ENCODE measurements at regions not wholly inside any gene's neighbourhood (a gene's known extent, or its start where the extent isn't known, plus 50 kb on each side); places are given as distances from the start of the nearest gene placed in this dataset.

- TF ChIP-seq, protein P1, sequence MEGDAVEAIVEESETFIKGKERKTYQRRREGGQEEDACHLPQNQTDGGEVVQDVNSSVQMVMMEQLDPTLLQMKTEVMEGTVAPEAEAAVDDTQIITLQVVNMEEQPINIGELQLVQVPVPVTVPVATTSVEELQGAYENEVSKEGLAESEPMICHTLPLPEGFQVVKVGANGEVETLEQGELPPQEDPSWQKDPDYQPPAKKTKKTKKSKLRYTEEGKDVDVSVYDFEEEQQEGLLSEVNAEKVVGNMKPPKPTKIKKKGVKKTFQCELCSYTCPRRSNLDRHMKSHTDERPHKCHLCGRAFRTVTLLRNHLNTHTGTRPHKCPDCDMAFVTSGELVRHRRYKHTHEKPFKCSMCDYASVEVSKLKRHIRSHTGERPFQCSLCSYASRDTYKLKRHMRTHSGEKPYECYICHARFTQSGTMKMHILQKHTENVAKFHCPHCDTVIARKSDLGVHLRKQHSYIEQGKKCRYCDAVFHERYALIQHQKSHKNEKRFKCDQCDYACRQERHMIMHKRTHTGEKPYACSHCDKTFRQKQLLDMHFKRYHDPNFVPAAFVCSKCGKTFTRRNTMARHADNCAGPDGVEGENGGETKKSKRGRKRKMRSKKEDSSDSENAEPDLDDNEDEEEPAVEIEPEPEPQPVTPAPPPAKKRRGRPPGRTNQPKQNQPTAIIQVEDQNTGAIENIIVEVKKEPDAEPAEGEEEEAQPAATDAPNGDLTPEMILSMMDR (conservative IDR thresholded peaks at IDR 0.05), result no peak
- TF ChIP-seq ZFX (IDR thresholded peaks at IDR 0.05), result no peak
Observed at GRCh38 chr17:71316176-71316897, 804.5 kb upstream of the SOX9 start.
